DMS 273 treated with DMSO at 0.1 percent for 48 hours (cell line): ENCODE measurements at regions not wholly inside any gene's neighbourhood (a gene's known extent, or its start where the extent isn't known, plus 50 kb on each side); places are given as distances from the start of the nearest gene placed in this dataset.

ENCODE experiments used
- DNase-seq: peaks from one replicate; lab custom pipeline; 2025; lab: John Stamatoyannopoulos, UW

DNA sequence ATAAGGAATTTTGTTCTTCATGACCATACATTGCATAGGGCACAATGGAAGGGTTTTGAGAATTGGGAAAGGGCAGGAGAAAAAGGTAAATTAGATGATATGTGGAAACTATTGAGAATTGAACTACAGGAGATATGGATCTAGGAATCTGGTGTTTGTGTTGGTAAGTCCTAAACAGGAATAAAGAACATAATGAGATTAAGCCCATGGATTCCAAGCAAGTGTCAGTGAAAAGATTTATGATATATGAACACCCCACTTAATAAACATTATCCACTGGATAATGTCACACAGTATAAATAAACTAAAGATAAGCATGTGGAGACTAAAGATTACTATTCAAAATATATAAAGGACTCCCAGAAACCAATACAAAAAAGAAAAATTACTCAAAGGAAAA lies 98.2 kb downstream of the TNFSF18 start:
- no peak for DNase-seq

DNA sequence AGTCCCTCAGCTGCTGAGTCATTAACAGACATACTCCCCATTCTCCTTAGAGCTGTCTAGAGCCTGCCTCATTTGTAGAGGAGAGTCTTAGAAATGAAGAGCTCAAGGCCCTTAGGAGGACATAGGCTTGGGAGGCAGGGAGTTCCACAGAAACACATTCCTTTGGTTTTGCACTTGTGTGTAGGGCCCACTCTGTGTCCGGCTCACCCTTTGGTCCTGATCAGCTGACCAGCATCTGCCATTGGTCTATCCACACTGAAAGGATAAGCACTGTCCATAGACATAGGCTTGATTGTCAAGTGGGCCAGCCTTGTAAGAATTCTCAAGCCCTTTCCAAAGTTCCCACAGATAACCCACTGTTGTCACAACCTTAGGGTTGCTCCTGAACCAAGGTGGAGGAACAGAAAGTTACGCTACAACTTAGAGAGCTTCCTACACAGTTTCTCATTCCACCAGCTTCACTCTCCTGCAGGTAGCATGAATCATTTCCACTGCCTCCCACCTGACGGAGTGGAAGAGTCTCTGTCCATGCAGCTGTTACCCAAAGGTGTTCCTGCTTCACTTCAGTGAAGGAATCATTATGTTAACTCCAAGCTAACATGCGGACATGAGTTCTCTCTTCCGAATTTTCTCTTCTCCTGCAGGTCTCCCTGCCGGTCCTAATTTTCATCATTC lies 96.1 kb downstream of the TNFSF18 start:
- DNase-seq = no peak

DNA sequence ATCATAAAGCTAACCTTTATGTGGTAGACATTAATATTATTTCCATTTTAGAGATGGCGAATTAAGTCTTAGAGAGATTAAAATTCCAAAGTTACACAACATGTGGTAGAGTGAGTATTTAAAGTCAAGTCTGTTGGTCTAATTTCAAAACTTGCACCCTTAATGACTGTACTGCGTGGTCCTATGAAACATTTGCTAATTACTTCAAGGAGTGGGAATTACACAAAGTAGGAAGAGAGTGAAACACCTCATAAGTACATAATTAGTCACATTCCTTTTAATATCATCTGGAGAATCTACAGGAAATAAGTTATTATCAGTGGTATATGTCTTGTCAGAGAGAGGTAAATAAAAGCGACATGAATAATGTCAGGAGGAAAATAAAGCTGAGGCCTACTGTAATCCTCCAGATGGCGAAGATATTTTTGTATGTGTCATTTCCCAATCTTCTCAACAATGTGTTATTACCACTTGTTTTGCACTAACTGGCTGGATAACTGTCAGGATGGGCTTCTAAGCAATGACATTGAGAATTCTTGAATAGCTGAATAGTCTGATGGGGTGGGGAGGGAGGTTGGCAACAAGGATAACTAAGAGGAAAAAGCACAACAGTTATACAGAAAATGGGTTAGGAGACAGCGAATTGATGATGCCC lies 95.5 kb downstream of the TNFSF18 start:
- no peak for DNase-seq

DNA sequence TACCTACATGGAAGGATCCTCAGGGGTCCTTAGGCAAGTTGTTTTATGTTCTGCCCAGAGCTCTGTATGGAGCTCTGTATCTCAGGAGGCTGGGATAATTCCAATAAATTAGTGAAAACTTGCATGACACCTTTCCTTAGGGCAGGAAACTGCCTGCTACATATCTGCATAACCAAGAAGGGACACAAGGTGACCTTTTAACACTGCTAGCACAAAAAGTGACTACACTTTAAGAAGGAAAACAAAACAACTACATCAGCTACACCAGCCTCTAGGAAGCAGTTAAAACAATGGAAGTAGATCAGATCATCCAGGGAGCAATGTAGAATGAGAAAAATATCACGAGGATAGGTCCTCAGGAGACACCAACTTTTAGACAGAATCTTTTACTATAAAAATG lies 93.9 kb downstream of the TNFSF18 start:
- DNase-seq = no peak

DNA sequence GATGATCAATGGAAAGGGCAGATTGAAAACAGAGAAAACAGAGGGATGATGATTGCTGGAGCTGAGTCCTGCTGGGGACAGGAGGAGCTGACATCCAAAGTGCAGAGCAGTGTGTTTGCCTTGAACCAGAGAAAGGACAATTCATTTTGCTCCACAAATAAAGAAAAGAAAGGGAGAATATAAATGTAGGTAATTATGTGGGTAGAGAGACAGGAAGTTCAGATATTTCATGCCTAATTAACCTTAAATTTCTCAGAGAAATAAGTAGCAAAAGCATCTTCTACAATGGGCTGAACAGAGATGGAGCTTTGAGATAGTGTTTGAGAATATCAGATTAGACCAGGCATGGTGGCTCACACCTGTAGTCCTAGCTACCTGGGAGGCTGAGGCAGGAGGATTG lies 93.2 kb downstream of the TNFSF18 start:
- no peak for DNase-seq

DNA sequence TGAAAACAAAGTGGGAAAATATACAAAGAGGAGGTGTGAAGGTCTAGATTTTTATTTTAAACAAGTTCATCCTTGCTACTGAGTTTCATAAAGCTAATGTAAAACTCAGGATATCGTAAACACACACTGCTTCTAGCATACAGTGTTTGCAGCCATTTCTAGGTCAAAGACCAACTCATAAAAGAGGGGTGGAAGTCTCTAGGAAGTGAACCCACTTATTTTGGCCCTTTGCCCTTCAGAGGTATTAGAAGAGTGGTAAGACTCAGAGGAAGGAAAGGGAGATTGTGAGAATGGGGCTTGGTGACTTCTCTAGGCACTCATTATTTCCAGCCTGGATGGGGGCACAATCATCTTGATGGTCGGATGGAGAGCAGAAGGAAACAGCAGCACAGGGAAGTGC lies 91.2 kb downstream of the TNFSF18 start:
- no peak for DNase-seq

DNA sequence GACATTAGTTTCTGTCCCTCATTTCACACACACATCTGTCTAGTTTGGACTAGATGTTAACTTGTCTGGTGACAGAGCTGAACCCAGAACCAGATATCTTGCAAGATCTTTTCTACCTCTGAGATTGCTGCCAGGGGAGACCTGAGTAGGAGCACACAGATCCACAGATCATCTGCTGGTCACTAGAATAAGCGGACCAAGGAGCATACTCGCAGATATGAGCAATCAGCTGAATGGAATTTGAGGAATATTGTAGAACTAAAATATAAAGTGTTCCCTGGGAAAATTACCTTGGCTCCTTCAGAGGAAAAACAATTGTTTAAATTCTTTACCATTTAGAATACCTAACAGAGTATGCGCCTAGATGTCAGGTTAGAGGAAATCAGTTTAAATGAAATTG lies 90.7 kb downstream of the TNFSF18 start:
- no peak for DNase-seq

DNA sequence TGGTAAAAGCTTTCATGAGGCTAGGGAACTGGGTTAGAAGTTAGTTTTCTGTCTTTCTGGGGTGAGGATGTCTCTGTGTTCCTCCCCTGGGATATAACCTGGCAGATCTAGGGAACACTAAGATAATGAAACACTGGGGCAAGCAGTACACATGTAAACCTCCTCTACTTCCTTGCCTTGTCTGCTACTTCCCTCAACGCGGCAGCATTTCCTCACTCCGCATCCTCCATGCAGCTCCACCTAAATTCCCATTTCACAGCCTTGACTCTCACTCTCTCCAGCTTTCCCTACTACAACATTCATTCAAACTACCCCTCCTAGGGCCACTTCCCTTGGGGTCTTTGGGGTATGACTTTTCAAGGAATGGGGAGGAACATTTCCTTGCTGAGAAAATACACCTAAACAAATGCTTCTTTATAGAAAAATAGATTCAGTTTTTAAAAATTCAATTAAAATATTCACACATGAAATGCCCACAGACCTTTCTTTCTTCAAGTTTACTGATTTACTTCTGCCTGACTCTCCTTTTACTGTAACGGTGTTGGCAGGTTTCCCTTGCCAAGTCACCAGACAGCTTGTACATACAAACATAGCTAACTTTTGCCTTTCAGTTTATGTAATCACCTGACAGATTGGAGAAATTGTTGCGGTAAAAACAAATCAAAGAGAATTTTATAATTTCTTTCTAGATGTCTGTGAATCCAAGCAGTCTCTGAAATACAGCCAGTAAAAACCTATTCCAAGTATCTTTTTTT lies 90.1 kb downstream of the TNFSF18 start:
- no peak for DNase-seq

DNA sequence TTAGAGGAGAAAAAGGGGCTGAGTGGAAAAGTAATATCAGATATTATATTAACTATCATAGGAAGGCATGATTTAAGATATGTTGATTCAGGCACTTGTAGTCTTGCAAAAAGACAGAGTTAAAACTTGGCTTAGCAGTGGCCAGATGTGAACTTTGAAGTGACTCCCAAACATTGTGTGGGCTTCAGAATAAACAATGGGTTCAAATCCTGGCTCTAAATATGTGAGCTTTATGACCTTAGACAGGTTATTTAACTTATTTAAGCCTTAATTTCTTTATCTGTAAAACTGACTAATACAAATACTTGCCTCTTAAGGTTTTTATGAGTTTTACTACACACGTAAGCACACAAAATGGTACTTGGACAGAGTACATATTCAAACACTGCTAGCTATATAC lies 85.9 kb downstream of the TNFSF18 start:
- DNase-seq = no peak

DNA sequence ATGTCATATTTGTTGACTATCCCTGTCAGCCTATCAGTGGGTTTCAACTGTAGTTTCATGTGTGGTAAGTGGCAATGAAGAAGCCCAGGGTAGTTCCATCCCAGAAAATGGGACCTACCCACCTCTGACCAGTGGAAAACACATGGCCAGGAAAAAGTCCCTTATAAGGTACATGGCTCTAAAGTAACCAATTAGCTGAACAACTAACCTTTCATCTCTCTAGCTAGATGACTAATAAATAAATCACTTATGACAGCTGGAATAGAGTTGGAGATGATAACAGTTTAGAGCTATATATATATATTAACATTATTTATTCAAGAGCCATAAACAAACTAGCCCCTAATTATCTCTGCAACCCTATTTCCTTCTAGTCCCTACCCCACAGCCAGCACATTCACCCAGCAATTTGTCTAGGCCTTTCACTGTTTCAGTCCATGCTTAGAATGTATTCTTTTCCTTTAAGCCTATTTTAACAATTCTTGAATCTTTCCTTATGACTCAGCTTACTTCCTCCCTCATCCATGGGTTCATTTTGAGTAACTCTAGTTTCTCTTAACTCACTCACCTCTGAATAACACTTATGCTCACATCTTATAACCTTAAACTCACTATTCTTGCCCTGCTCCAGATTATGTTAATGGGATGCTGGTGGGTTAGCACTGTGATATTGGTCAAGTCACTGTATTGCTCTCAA lies 83.7 kb downstream of the TNFSF18 start:
- DNase-seq = no peak

DNA sequence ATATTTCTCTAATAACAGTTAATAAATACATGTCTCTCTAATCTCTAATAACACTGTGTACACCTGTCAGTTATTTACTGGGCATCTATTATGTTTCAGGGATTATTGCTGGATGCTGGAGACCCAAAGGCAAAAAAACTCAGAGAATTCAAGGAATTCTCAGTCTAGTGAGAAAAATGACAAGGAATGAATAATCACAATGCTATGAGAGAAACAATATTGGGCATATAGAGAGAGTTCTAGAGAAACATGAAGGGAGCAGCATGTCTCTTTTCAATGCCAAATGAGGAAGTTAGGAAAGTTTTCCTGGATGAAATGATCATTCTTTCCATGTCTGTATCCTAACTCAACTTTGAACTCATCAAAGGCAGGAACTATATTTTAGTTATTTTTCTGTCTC lies 82.8 kb downstream of the TNFSF18 start:
- DNase-seq = no peak

DNA sequence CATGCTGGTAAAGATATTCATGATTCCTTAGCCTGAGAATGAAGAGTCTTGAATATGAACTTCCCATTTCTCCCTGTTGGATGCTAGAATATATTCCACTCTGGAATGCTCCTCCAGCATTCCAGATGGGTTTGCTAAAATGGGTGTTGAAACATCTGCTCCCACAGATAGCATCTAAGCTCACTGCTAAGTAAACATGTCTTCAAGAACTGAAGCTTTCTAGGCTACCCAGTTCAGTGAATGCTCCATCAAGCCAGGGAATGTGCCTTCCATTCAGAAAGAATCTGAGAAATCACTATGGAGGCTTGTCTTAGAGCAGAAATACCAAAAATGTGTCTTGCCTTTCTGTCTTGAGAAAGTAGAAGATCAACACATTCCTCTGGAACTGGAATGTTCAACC lies 81.1 kb downstream of the TNFSF18 start:
- peak; percentile 48 for DNase-seq

DNA sequence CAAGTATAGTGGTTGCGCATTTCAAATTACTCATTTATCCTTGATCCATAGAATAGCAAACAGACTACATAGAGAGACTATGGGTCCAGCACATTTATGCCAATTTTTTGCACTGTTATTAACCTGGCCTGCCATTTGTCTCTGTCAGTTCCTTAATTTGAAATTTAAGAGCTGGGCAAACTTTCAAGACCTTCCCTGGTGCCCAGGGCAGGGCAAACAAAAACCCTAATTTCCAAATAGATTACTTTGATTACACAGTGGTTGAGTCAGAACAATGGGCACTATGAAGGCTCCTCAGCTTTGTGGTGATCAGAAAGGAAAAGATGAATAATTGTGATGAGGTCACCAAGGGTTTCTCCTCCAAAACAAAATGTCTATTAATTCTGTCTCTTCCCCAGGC lies 80.6 kb downstream of the TNFSF18 start:
- DNase-seq = no peak

DNA sequence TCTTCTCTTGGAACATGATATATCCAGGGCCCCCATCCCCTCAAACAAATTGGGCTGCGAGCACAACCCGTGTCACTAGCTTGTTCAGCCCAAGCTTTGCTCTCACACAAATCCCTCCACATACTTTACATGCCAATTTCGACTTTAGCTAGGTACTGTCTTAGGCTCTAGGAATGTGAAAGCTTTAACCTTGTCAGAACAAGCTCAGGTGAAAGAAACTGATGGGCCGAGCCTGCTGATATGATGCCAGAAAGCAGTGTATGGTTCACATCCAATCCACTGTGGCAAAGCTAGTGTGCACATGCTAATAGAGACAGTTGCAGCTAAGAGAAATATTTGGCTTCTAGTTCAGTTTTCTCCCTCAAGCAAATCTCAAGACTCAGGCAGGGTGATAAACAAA lies 79.5 kb downstream of the TNFSF18 start:
- no peak for DNase-seq

DNA sequence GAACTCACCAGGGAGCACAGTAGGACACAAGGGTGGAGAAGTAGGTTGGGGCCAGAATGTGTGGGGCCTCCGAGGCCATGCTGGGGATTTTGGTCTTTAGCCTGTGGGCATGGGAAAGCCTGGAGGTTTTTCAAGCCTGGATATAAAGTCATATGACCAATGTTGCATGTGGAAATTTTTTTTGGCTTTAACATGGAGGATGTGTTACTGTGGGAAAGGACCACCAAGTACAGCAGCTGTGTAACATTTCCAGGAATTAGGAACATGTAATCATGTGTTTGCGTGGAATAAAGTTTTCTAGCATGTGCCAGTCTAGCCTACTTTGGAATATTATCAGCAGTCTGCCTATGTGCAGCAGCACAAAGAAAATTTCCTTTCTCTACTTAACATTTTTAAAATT lies 78.5 kb downstream of the TNFSF18 start:
- no peak for DNase-seq

DNA sequence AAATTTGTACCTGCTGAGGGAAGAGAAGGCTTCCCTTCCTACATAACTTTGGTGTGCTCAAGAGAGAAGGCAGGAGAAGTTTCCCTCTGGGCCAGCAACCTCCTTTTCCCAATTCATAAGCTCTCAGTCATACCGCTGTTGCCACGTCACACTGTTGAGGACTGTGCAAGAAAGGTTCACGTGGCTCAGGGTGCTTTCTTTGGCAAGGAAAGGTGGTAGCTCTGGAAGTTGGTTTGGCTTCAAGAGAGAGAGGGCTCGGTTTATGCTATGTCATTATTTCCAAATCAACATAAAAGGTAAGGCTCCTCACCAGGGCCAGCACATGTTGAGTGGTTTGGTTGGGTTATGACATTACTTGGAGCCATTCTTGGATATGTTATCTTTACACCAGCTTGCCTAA lies 77.3 kb downstream of the TNFSF18 start:
- DNase-seq = no peak

DNA sequence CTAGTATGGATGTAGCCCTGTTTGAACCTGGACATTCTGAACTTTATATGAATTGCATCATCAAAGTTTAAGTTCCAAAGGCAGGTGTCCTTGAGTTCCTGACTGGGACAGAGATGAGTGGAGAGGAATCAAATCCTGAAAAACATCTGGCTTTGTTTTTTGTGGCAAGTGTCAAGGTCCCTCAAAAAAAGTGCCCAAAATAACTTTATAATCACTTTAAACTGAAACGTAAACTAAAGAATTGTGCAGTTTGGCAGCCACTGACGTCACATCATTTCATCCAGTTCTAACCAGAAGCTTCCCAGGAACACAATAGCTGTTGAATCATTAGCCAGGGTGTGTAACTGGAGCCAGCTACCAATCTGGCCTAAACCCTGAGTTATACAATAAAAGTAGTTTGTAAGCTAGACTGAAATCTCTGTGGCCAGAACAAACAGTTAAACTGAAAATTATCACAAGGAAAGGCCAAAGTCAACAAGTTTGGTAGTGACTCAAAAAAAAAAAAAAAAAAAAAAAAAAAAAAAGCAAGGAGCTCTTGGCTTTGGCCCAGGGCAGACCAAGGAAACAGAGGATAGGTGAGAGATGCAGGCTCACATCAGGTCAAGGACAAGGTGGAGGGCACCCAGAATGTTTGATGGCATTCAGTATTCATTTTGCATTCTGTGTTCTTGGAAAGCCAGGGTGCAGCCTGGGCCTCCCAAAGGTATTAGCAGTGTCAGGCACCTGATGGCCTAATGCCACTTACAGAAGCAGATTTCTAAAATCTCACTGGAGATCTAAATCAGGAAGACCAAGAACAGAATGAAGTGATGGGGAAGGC lies 74.3 kb downstream of the TNFSF18 start:
- DNase-seq = no peak

DNA sequence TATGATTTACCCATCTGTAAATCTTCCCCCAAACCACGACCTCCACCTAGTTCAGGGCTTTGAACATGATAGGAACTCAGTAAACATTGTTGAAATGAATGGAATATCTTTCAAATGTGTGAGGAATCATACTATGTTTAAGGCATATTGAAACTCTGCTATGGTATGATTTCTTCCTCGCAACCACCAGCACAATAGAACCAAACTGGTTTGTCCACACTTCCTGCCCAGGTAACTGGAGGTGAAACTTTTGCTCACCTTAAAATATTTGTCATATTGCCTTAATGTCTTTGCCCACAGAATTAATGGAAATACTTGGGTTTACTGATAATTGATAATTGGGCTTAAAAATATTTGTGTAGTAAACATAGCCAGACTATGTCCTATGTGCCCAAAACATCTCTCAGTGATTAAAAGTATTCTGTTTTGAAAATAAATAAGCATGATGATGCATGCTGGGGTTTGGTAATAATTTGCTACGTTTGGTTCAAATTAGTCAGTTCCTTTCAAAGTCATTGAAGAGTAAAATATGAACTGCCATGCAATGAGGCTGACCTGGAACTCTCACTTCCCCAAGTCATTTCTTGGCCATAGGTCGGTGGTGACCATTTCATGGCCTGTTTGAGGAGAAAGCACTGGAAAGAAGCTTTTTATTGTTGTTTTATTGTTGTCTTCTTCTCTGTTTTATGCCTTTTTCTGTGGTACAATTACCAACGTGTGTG lies 73.3 kb downstream of the TNFSF18 start:
- DNase-seq = no peak

DNA sequence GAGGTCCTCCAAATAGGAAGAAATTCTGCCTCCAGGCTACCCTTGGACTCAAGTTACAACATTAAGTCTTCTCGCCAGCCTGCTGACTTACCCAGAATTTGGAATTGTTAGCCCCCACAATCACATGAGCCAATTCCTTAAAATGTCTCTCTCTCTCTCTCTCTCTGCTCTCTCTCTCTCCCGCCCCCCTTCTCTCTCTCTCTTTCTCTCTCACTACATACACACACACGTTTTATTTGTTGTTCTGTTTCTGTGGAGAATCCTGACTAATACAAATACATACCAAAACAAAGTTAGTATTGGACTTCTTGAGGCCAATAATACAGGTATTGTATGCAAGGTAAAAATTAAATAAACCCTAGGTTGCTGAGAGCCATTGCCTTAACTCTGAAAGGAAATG lies 72.1 kb downstream of the TNFSF18 start:
- no peak for DNase-seq

DNA sequence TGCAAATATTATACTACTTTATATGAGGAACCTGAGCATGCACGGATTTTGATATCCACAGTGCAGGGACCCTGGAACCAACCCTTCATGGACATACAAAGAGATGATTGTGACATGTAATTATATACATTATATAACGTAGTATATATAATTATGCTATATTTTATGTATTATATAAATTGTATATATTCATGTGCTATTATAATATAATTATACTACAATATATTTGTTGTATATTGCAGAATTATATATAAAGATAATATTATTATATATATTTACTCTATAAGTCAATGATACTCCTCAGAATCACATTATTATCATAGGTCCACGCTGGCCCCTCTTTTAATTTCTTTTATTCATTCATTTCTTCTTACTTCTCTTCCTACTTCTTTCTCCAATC lies 70.9 kb downstream of the TNFSF18 start:
- no peak for DNase-seq

DNA sequence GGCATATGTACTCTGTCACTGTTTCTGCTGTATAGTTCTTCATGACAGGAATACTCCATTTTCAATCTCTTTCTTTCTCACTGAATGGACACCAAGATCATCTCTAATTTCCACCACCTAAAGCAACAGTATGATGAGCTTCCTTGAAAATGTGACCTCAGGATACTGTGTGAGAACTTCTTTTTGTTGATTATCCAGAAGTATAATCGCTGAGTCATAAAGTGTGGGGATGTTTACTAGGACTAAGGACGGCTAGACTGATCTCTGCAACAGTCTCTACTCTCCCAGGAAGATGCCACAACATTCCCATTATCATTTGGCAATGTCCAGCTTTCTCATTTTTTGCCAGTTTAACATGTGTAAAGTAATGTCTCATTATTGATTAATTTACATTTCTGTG lies 70.3 kb downstream of the TNFSF18 start:
- DNase-seq = no peak
